ENCODE measurements at regions not wholly inside any gene's neighbourhood (a gene's known extent, or its start where the extent isn't known, plus 50 kb on each side); places are given as distances from the start of the nearest gene placed in this dataset.

GRCh38 chr10:129120441-129120840 is 346.6 kb upstream of the MGMT start:
- no peak for TF ChIP-seq CTCF (IDR thresholded peaks at IDR 0.05)
- TF ChIP-seq POLR2A (IDR thresholded peaks at IDR 0.05), result no peak
